H9 (cell line): ENCODE measurements at regions not wholly inside any gene's neighbourhood (a gene's known extent, or its start where the extent isn't known, plus 50 kb on each side); places are given as distances from the start of the nearest gene placed in this dataset.
A peak's percentile ranks its signal among the peaks of the same experiment; 100 is the strongest.

Experiments
- DNase-seq: peaks from one replicate; pipeline ENCODE4 v3.0.0-alpha.2; 2017
- H2AFZ ChIP-seq: one replicate; pipeline ENCODE4 v1.6.1; 2013; ENCODE audit warnings: mild to moderate bottlenecking, low read length, control low read depth, moderate library complexity
- H2AK5ac ChIP-seq: 2 replicates; pipeline ENCODE4 v1.6.1; 2013; ENCODE audit warnings: low read length, control low read depth, mixed read lengths; ENCODE audit not compliant: insufficient read length
- H2BK120ac ChIP-seq: one replicate; pipeline ENCODE4 v1.6.1; 2013; ENCODE audit warnings: low read depth, mild to moderate bottlenecking, low read length, control low read depth, inconsistent platforms; ENCODE audit not compliant: poor library complexity, severe bottlenecking
- H2BK12ac ChIP-seq: 2 replicates; pipeline ENCODE4 v1.6.1; 2013; ENCODE audit warnings: low read length, control low read depth, mixed read lengths, low read depth; ENCODE audit not compliant: insufficient read length
- H2BK15ac ChIP-seq: 2 replicates; pipeline ENCODE4 v1.6.1; 2013; ENCODE audit warnings: low read depth, low read length, control low read depth
- H2BK20ac ChIP-seq: one replicate; pipeline ENCODE4 v1.6.1; 2013; ENCODE audit warnings: low read depth, mild to moderate bottlenecking, low read length, control low read depth, inconsistent platforms; ENCODE audit not compliant: poor library complexity, severe bottlenecking
- H2BK5ac ChIP-seq: 2 replicates; pipeline ENCODE4 v1.6.1; 2013; ENCODE audit warnings: low read length, control low read depth, mixed read lengths; ENCODE audit not compliant: insufficient read length
- H3K14ac ChIP-seq: 2 replicates; pipeline ENCODE4 v1.6.1; 2013; ENCODE audit warnings: low read length, control low read depth; ENCODE audit not compliant: insufficient read depth
- H3K18ac ChIP-seq: 2 replicates; pipeline ENCODE4 v1.6.1; 2013; ENCODE audit warnings: low read depth, mild to moderate bottlenecking, mixed read lengths, low read length, control low read depth; ENCODE audit not compliant: insufficient read length
- H3K23ac ChIP-seq: 2 replicates; pipeline ENCODE4 v1.6.1; 2013; ENCODE audit warnings: low read length, control low read depth, mixed read lengths, low read depth; ENCODE audit not compliant: insufficient read length
- H3K23me2 ChIP-seq: 2 replicates; pipeline ENCODE4 v1.6.1; 2013; ENCODE audit warnings: low read depth, mild to moderate bottlenecking, mixed read lengths, low read length, control low read depth; ENCODE audit not compliant: insufficient read length, poor library complexity, severe bottlenecking
- H3K27ac ChIP-seq: 2 replicates; pipeline ENCODE4 v1.5.1; 2013; ENCODE audit warnings: low read length, control low read depth, mixed read lengths, low read depth; ENCODE audit not compliant: insufficient read length
- H3K27me3 ChIP-seq: 2 replicates; pipeline ENCODE4 v1.6.1; 2013; ENCODE audit warnings: low read length, control low read depth, inconsistent platforms; ENCODE audit not compliant: insufficient read depth
- H3K4ac ChIP-seq: 2 replicates; pipeline ENCODE4 v1.6.1; 2013; ENCODE audit warnings: low read depth, mild to moderate bottlenecking, control low read depth, inconsistent platforms, low read length, moderate library complexity
- H3K4me1 ChIP-seq: 2 replicates; pipeline ENCODE4 v1.6.1; 2013; ENCODE audit warnings: low read length, control low read depth, inconsistent platforms; ENCODE audit not compliant: insufficient read depth
- H3K4me2 ChIP-seq: 2 replicates; pipeline ENCODE4 v1.6.1; 2013; ENCODE audit warnings: low read length, control low read depth, mixed read lengths; ENCODE audit not compliant: insufficient read length, insufficient read depth
- H3K56ac ChIP-seq: 2 replicates; pipeline ENCODE4 v1.6.1; 2013; ENCODE audit warnings: low read depth, mild to moderate bottlenecking, mixed read lengths, low read length, control low read depth; ENCODE audit not compliant: insufficient read length
- H3K79me1 ChIP-seq: 2 replicates; pipeline ENCODE4 v1.6.1; 2013; ENCODE audit warnings: low read depth, mild to moderate bottlenecking, moderate library complexity, low read length, control low read depth, inconsistent platforms; ENCODE audit not compliant: insufficient read depth, poor library complexity, severe bottlenecking
- H3K79me2 ChIP-seq: 2 replicates; pipeline ENCODE4 v1.6.1; 2013; ENCODE audit warnings: low read length, control low read depth, inconsistent platforms; ENCODE audit not compliant: insufficient read depth
- H3K9ac ChIP-seq: 2 replicates; pipeline ENCODE4 v1.6.1; 2013; ENCODE audit warnings: low read length, control low read depth, mixed read lengths; ENCODE audit not compliant: insufficient read length; ENCODE audit errors: extremely low read depth
- H3K9me3 ChIP-seq: one replicate; pipeline ENCODE4 v1.6.1; 2013; ENCODE audit warnings: low read depth, low read length, inconsistent platforms; ENCODE audit not compliant: control insufficient read depth
- H3T11ph ChIP-seq: one replicate; pipeline ENCODE4 v1.6.1; 2013; ENCODE audit warnings: mild to moderate bottlenecking, low read length, control low read depth, inconsistent platforms
- H4K20me1 ChIP-seq: one replicate; pipeline ENCODE4 v1.6.1; 2013; ENCODE audit not compliant: control insufficient read depth, insufficient read length, insufficient read depth
- H4K5ac ChIP-seq: 2 replicates; pipeline ENCODE4 v1.6.1; 2013; ENCODE audit warnings: low read depth, mild to moderate bottlenecking, mixed read lengths, low read length, control low read depth; ENCODE audit not compliant: insufficient read length
- H4K8ac ChIP-seq: replicated peaks from 2 replicates; pipeline ENCODE4 v1.6.1; 2013; ENCODE audit warnings: low read length, control low read depth, mixed read lengths, low read depth; ENCODE audit not compliant: insufficient read length
- H4K91ac ChIP-seq: 2 replicates; pipeline ENCODE4 v1.6.1; 2013; ENCODE audit warnings: low read depth, mild to moderate bottlenecking, moderate library complexity, mixed read lengths, low read length, control low read depth; ENCODE audit not compliant: insufficient read length
- H3K27ac Mint-ChIP-seq, 3 experiments: 2 replicates in 2 of 3; 3 replicates in 1 of 3; pipeline ENCODE4 v1.8.0; 2020 to 2021; ENCODE audit warnings: mixed read lengths in 3 of 3, mild to moderate bottlenecking in 1 of 3, moderate library complexity in 1 of 3
- H3K27me3 Mint-ChIP-seq: 2 replicates; pipeline ENCODE4 v1.8.0; 2021; ENCODE audit warnings: low read depth, mild to moderate bottlenecking, moderate library complexity, mixed read lengths
- H3K36me3 Mint-ChIP-seq, 3 experiments: 2 replicates in 2 of 3; 3 replicates in 1 of 3; pipeline ENCODE4 v1.8.0; 2020 to 2021; ENCODE audit warnings: low read depth in 3 of 3, mixed read lengths in 3 of 3; ENCODE audit not compliant: insufficient read depth in 1 of 3
- H3K4me1 Mint-ChIP-seq, 2 experiments: 2 replicates each; pipeline ENCODE4 v1.8.0; 2020; ENCODE audit warnings: mixed read lengths in 2 of 2
- H3K4me3 Mint-ChIP-seq, 2 experiments: 2 replicates in 1 of 2; 3 replicates in 1 of 2; pipeline ENCODE4 v1.8.0; 2020 to 2021; ENCODE audit warnings: mild to moderate bottlenecking in 2 of 2, mixed read lengths in 2 of 2, moderate library complexity in 1 of 2
- H3K9me3 Mint-ChIP-seq, 2 experiments: 2 replicates in 1 of 2; 3 replicates in 1 of 2; pipeline ENCODE4 v1.8.0; 2020; ENCODE audit warnings: mild to moderate bottlenecking in 2 of 2, mixed read lengths in 2 of 2, moderate library complexity in 1 of 2
- CTCF ChIP-seq: fragments of 200-600 bp; sonication (generic); conservative IDR thresholded peaks from 3 replicates; pipeline ENCODE4 v1.8.0; 2021; ENCODE audit warnings: antibody characterized with exemption, mild to moderate bottlenecking
- WGBS: extraction: QIAGEN DNeasy Blood & Tissue Kit; methylation state at CpG from one replicate; pipeline ENCODE4 v1.1.7; 2013; ENCODE audit warnings: missing lambda C conversion rate, low lambda C conversion rate, mixed read lengths; ENCODE audit not compliant: insufficient read length; ENCODE audit errors: extremely low coverage; 5-methylcytosine and 5-hydroxymethylcytosine counted together

GRCh38 chr6:146881228-146882181, 282.7 kb downstream of the ADGB start:
- H3K23me2 ChIP-seq, result no peaks in the 10 kb centered on the region
- H3K9me3 ChIP-seq, result no peaks in the 10 kb centered on the region
- H4K5ac ChIP-seq, result no peak overlapping the region
- no peak overlapping the region for H3K9ac ChIP-seq
- H3K4me1 Mint-ChIP-seq, result peaks cover 10% of the 10 kb centered on the region in 2 experiments
- H3K79me2 ChIP-seq, result no peaks in the 10 kb centered on the region
- no peaks in the 10 kb centered on the region for H3K27me3 ChIP-seq
- peak overlapping the region; percentile 73 for H2AFZ ChIP-seq
- TF ChIP-seq CTCF, result no peak
- no peak overlapping the region for H4K8ac ChIP-seq
- H3K27ac ChIP-seq, result no peak overlapping the region
- no peaks in the 10 kb centered on the region for H3K79me1 ChIP-seq
- no peaks in the 10 kb centered on the region for H4K20me1 ChIP-seq
- no peak overlapping the region for H4K91ac ChIP-seq
- no peak overlapping the region for H3K14ac ChIP-seq
- no peak overlapping the region; a peak in 1 of 7 replicates for H3K27ac Mint-ChIP-seq
- H2BK15ac ChIP-seq, result no peak overlapping the region
- H2BK20ac ChIP-seq, result no peak overlapping the region
- H3K4me3 Mint-ChIP-seq, result no peak overlapping the region
- no peak overlapping the region for H2BK120ac ChIP-seq
- no peak overlapping the region for H3T11ph ChIP-seq
- no peaks in the 10 kb centered on the region for H3K27me3 Mint-ChIP-seq
- no peak overlapping the region for H3K18ac ChIP-seq
- no CpG with 5 or more reads among the region's 9 CpGs for WGBS
- no peak overlapping the region for H2BK5ac ChIP-seq
- no peak overlapping the region for H2AK5ac ChIP-seq
- H3K9me3 Mint-ChIP-seq, result no peaks in the 10 kb centered on the region
- H3K56ac ChIP-seq, result no peak overlapping the region
- no peak overlapping the region for H3K4me2 ChIP-seq
- no peak overlapping the region for H3K4ac ChIP-seq
- H2BK12ac ChIP-seq, result no peak overlapping the region
- no peaks in the 10 kb centered on the region for H3K36me3 Mint-ChIP-seq
- no peaks in the 10 kb centered on the region; the same call in 1 of the 2 replicates for H3K4me1 ChIP-seq
- DNase-seq, result no peak
- H3K23ac ChIP-seq, result no peak overlapping the region
